NT2/D1 (cell line): ENCODE measurements at regions not wholly inside any gene's neighbourhood (a gene's known extent, or its start where the extent isn't known, plus 50 kb on each side); places are given as distances from the start of the nearest gene placed in this dataset.

Experiments
- YY1 ChIP-seq: IDR thresholded peaks from 2 replicates; pipeline ENCODE4 v1.6.1; 2011; ENCODE audit not compliant: insufficient read length, insufficient read depth
- ZNF274 ChIP-seq: IDR thresholded peaks from 2 replicates; pipeline ENCODE4 v1.6.1; 2011; ENCODE audit warnings: mild to moderate bottlenecking, low read depth, low read length

- TF ChIP-seq YY1 (no peak), ZNF274 (no peak)
These were observed 177.5 kb downstream of the AASDH start for GRCh38 chr4:56209767-56210166.
